ENCODE measurements at regions not wholly inside any gene's neighbourhood (a gene's known extent, or its start where the extent isn't known, plus 50 kb on each side); places are given as distances from the start of the nearest gene placed in this dataset.

DNA sequence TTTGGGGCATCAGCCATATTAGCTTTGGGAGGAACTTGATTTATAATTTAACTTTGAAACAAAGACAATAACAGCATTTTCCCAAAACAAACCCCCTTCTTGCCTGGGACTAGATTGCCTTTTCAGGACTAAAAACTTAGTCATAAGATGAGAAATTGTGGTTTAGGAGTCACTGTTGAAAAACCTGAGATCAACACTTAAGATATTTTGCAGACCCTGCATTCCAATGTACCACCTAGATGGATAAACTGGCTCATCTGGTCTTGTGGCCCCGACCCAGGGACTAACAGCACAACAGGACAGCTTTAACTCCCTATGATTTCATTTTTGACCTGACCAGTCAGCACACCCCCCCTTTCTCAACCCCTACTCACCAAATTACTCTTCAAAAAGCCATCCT, 1165.4 kb downstream of the XPNPEP1 start:
- Histone ChIP-seq H2BK120ac (ENCODE audit: low read depth, low read length) (no peak overlapping the region), H3K56ac (ENCODE audit: extremely low read depth, insufficient read depth, low read length) (no peak overlapping the region), H4K8ac (ENCODE audit: low read depth in 2 of 2, low read length in 2 of 2) (no peak overlapping the region), H3K4me1 (ENCODE audit: control insufficient read depth, insufficient read depth, low read length) (no peaks in the 10 kb centered on the region), H3K9me1 (ENCODE audit: insufficient read depth, low read length) (no peaks in the 10 kb centered on the region), H3K4ac (ENCODE audit: low read depth, low read length) (no peak overlapping the region), H3K36me3 (ENCODE audit: control insufficient read depth, insufficient read depth, low read length) (no peaks in the 10 kb centered on the region), H3K23ac (ENCODE audit: low read depth, low read length) (no peak overlapping the region), H3K9ac (ENCODE audit: low read depth, low read length) (no peak overlapping the region), H3K14ac (replicated peaks; ENCODE audit: low read depth, low read length) (no peak overlapping the region), H3K4me2 (ENCODE audit: low read depth, low read length) (no peak overlapping the region), H2AK9ac (replicated peaks; ENCODE audit: low read depth, low read length, poor library complexity) (no peak overlapping the region), H2BK20ac (ENCODE audit: low read depth, low read length) (no peak overlapping the region), H4K20me1 (ENCODE audit: insufficient read depth, low read length) (no peaks in the 10 kb centered on the region), H3K27me3 (ENCODE audit: control insufficient read depth, insufficient read depth, low read length) (no peaks in the 10 kb centered on the region), H2BK15ac (ENCODE audit: low read depth, low read length) (no peak overlapping the region), H2AK5ac (ENCODE audit: low read depth, low read length) (no peak overlapping the region), H2AFZ (replicated peaks; ENCODE audit: low read length, poor library complexity) (no peak overlapping the region), H3K4me3 (ENCODE audit: insufficient read depth, low read depth, low read length) (no peak overlapping the region), H3K79me1 (ENCODE audit: low read depth in 1 of 2, low read length in 2 of 2) (no peaks in the 10 kb centered on the region), H3K27ac (ENCODE audit: insufficient read depth, low read length) (no peak overlapping the region), H4K91ac (ENCODE audit: insufficient read depth, low read depth, low read length) (no peak overlapping the region), H3K18ac (ENCODE audit: low read depth, low read length) (no peak overlapping the region), H3K9me3 (ENCODE audit: control insufficient read depth, insufficient read depth, low read length) (no peaks in the 10 kb centered on the region), H4K5ac (ENCODE audit: low read depth, low read length) (no peak overlapping the region), H2BK5ac (ENCODE audit: low read depth, low read length, poor library complexity, severe bottlenecking) (no peak overlapping the region)
- intact Hi-C loops (cut with micrococcal nuclease) (no loop called here), in situ Hi-C loops (cut with MboI; ENCODE audit: low sequenced_read_pairs) (no loop called here), dilution Hi-C loops (cut with HindIII; ENCODE audit: low sequenced_read_pairs, unreplicated experiment) (no loop called here)
- ATAC-seq (ENCODE audit: low read depth) (no peak), DNase-seq (no peak)
- ChIA-PET CTCF (no interaction called here), POLR2A (ENCODE audit: unreplicated experiment) (no interaction called here)
- TF ChIP-seq RFX5 (IDR thresholded peaks at IDR 0.05; ENCODE audit: low read depth, low read length) (no peak), FOS (IDR thresholded peaks at IDR 0.05; ENCODE audit: low read depth, low read length) (no peak), BHLHE40 (IDR thresholded peaks at IDR 0.05; ENCODE audit: low read depth, low read length) (no peak), MAFK (IDR thresholded peaks at IDR 0.05; ENCODE audit: low read depth, low read length) (no peak), RAD21 (IDR thresholded peaks at IDR 0.05; ENCODE audit: low read length) (no peak), NFE2L2 (IDR thresholded peaks at IDR 0.05; ENCODE audit: low read depth, low read length) (no peak), RCOR1 (IDR thresholded peaks at IDR 0.05; ENCODE audit: insufficient replicate concordance, low read length) (no peak), MAZ (IDR thresholded peaks at IDR 0.05; ENCODE audit: borderline replicate concordance, low read depth, low read length) (no peak), CEBPB (IDR thresholded peaks at IDR 0.05; ENCODE audit: low read depth, low read length) (no peak), SMC3 (IDR thresholded peaks at IDR 0.05; ENCODE audit: low read depth, low read length) (no peak), MXI1 (IDR thresholded peaks at IDR 0.05; ENCODE audit: borderline replicate concordance, low read depth, low read length) (no peak), POLR2A (IDR thresholded peaks at IDR 0.05; ENCODE audit: low read depth, low read length) (no peak), CHD1 (IDR thresholded peaks at IDR 0.05; ENCODE audit: low read depth, low read length) (no peak)
- TF ChIP-seq, protein P1, sequence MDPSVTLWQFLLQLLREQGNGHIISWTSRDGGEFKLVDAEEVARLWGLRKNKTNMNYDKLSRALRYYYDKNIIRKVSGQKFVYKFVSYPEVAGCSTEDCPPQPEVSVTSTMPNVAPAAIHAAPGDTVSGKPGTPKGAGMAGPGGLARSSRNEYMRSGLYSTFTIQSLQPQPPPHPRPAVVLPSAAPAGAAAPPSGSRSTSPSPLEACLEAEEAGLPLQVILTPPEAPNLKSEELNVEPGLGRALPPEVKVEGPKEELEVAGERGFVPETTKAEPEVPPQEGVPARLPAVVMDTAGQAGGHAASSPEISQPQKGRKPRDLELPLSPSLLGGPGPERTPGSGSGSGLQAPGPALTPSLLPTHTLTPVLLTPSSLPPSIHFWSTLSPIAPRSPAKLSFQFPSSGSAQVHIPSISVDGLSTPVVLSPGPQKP (IDR thresholded peaks at IDR 0.05; ENCODE audit: borderline replicate concordance, low read depth, low read length): no peak
- TF ChIP-seq, protein P2, sequence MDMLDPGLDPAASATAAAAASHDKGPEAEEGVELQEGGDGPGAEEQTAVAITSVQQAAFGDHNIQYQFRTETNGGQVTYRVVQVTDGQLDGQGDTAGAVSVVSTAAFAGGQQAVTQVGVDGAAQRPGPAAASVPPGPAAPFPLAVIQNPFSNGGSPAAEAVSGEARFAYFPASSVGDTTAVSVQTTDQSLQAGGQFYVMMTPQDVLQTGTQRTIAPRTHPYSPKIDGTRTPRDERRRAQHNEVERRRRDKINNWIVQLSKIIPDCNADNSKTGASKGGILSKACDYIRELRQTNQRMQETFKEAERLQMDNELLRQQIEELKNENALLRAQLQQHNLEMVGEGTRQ (IDR thresholded peaks at IDR 0.05; ENCODE audit: low read depth, low read length): no peak
- TF ChIP-seq, protein P3, sequence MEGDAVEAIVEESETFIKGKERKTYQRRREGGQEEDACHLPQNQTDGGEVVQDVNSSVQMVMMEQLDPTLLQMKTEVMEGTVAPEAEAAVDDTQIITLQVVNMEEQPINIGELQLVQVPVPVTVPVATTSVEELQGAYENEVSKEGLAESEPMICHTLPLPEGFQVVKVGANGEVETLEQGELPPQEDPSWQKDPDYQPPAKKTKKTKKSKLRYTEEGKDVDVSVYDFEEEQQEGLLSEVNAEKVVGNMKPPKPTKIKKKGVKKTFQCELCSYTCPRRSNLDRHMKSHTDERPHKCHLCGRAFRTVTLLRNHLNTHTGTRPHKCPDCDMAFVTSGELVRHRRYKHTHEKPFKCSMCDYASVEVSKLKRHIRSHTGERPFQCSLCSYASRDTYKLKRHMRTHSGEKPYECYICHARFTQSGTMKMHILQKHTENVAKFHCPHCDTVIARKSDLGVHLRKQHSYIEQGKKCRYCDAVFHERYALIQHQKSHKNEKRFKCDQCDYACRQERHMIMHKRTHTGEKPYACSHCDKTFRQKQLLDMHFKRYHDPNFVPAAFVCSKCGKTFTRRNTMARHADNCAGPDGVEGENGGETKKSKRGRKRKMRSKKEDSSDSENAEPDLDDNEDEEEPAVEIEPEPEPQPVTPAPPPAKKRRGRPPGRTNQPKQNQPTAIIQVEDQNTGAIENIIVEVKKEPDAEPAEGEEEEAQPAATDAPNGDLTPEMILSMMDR (conservative IDR thresholded peaks at IDR 0.05; ENCODE audit: low read depth, low read length): no peak
- WGBS, 2 experiments (ENCODE audit: extremely low coverage in 2 of 2, insufficient read length in 1 of 2): 33% methylated on average over 1 of the region's 1 CpG; no CpG with 5 or more reads in 1 of the 2 experiments
- BruUV-seq (replicated peaks): no TSS peak

All from IMR-90 (cell line).